NCI-H128 (cell line): ENCODE measurements at regions not wholly inside any gene's neighbourhood (a gene's known extent, or its start where the extent isn't known, plus 50 kb on each side); places are given as distances from the start of the nearest gene placed in this dataset.
A peak's percentile ranks its signal among the peaks of the same experiment; 100 is the strongest.

Source experiments
- DNase-seq: peaks from one replicate; lab custom pipeline; 2025; ENCODE audit not compliant: unreplicated experiment; lab: John Stamatoyannopoulos, UW

DNA sequence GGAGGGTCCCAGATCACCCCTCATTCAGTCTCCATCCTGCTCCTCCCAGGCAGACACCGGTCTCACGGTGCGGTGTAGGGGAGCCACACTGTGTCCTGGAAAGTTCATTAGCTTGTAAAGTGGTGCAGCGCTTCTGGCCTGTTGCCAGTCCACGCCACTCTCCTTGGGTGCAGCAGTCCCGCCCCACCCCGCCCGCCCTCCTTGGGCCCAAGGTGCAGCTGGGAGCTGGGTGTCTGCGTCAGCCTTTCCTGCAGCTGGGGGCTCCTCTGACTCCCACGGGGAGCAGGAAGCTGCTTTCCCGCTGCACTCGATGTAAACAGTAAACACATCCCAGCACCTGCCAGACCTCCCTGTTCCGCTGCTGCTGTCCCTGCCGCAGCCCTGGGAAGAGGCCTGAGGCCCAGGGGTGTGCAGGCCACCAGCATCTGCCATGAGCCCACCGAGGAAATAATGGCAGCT lies 53.8 kb upstream of the ASB18 start:
- no peak for DNase-seq

DNA sequence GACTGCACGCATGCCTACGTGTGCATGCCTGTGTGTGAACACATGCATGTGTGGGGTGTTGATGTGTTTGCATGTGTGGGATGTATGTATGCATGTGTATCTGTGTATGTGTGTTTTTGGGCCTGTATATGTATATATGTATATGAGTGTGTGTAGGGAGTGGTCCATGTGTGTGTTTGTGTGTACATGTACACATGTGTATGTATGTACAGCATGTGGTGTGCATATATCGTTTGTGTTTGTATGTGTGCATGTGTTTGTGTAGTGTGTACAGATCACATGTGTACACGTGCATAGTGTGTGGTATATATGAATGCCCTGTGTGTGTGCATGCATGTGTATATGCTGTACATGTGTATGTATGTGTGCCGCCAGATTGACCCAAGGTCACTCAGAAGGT lies 54.2 kb upstream of the ASB18 start:
- DNase-seq = no peak

DNA sequence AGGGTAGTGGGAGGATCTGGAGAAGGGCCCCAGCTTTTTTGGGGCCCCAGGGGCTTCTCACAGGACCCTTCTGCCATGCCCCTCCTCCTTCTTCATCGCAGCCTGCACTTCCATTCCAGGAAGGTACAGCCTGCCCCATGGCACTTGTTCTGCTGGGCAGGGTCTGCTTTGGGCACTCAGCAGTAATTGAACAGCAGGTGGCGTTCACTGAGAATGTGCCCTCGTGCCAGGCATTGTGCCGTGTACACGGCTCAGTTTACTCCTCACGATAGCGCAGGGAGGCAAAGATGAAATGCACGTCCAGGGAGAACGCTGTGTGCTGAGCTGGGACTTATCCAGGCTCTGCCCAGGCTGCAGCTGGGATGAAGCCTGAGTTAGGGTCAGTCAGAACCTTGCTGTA lies 54.8 kb upstream of the ASB18 start:
- DNase-seq = no peak

DNA sequence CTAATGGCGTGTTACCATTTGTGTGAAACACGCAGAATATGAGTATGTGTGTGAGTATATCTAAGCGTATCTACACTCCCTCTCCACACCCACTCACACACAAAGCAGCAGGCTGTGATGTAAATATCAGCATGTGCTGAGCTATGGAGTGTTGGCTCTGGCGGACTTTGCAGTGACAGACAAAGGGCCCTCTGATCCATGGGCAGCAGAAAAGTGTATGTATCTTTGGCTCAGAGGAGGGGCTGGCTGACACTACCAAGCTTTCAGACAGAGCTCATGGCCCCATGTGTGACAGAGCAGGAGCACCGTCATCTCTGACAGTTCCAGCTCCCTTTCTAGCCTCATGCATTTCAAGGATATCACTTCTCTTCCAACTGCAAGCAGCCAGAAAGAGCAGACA lies 57.2 kb upstream of the ASB18 start:
- DNase-seq = no peak

DNA sequence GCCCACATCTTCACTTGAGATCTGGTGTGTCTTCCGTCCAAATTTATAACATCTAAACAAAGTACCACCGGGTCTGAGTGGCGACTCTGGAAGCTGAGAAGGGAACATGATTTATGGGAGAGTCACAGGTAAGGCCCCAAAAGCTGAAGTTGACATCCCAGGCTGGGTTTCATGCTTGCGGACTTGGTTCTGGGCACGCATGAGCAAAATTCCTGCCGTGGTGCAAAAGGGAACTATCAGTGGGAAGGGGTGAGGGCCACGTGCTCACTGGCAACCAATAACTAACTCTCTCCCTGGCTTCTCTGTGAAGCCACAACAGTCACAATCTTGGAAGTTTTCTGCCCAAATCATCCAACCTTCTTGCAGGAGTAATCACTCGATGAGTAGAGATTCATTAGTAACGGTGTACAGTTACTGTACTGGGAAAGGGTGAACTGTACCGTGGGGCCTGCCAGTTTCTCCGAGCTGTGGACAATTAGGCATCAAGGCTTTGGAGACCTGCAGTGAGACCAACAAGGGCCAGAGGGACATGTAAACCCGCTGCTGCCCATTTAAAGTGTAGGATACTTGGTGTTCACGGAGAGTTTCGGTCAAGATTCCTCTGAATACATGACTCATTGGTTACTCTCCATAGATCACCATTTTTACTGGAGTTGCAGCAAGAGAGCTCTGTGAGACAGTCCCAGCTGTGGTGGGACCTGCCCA lies 69.4 kb upstream of the ASB18 start:
- DNase-seq = no peak

DNA sequence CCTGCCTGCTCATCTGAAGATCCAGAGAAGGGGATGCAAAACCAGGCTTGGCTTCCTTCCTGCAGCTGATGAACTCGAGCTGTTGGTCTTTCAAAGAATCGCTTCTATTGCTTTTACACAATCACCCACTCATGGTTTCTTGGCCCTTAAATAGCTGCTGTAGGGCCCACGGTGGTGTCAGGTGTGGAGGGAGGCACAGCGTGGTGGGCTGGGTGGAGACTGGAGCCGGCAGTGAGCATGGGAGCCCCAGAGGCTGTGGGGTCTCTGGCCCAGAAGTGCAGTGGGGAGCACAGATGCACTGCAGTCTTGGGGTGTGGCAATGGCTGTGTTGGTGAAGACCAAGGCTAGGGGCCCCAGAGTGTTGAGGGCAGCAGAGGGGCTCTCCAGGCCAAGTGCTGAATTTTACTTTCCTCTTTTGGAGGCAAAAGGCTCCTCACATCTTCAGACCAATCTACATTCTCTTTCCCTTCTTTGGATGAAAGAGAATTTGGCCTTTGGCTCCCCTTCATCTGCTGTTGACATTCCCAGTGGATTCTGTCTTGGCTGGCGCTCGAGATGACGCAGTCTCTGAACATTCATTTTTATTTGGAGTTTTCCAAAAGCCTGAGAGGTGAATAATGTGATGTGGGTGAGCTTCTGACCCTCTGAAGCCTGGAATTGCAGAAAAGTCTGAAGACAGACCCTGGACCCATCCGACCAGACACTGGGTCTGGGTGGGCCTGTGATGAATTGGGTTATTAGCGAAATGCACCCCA lies 70.1 kb upstream of the ASB18 start:
- no peak for DNase-seq

DNA sequence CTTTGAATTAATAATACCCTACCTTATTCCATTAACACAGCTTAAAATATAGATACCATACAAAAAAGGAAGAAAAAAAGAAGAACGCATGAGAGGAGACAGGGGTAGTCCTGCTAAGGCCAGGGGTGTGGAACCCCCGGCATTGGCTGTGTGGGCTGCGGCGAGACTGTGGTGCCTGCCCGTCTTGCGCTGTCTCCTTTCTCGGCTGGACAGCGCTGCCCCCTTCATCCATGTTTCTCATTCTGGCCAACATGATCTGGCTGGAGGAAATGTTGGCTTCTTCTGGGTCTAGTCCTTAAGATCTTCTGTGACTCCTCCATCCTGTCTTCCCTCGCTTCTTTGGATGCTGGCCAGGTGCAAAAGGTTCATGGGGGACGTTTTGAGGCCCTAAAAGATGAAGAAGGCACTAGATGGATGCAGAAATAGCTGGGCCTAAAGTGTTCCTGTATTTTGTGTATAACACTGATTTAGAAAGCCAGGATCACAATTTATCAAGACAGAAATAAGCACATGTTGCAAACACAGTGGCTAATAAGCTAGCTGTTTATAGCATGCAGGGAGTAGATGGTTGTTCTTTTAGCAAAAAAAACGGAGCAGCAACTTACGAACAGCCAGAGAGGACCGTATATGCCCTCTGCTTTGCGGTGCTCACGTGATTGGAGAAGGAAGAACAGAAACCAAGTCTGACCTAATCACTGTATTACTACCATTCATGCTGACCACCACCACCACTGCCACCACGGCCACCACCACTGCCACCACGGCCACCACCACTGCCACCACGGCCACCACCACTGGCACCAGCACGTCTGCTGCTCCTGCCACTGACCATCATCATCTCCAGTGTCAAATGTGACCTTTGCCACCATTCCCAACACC lies 71.7 kb upstream of the ASB18 start:
- no peak for DNase-seq

DNA sequence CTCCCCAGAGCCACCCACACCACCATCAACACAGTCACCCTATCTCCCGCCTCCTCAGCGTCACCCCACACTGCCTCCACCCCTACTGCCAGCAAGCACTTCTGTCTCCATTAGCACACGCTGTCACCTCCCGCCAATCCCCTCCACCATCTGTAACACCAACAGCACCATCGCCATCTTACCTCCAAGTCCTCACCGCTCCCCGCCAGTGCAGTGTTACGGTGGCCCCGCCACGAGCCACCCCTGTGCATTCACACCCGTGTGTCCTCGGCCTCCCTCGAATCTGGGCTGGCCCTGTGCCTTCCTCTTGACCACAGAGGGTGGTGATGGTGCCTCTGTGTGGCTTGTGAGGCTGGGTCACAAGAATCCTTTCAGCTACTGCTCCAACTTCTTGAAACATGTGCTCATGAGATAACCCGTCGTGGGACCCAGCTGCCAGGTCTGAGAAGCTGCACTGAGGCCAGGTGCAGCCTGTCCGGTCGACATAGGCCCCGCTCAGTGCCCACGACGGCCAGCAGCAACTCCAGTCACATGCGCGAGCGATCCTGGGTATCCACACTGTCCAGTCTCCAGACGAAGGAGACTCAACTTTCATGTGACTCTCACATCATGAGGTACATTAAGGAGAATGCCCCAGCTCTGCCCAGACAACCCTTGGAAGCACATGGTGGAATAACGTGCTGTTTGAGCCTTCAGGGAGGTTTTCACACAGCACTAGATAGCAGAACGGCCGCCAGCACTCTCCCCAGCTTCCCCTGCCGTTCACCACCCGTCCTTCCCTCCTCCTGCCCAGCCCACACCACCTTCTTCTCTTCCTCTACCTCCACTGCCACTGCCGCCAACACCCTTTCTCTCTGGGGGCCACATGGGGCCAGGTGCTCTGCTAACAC lies 72.6 kb upstream of the ASB18 start:
- DNase-seq = no peak

DNA sequence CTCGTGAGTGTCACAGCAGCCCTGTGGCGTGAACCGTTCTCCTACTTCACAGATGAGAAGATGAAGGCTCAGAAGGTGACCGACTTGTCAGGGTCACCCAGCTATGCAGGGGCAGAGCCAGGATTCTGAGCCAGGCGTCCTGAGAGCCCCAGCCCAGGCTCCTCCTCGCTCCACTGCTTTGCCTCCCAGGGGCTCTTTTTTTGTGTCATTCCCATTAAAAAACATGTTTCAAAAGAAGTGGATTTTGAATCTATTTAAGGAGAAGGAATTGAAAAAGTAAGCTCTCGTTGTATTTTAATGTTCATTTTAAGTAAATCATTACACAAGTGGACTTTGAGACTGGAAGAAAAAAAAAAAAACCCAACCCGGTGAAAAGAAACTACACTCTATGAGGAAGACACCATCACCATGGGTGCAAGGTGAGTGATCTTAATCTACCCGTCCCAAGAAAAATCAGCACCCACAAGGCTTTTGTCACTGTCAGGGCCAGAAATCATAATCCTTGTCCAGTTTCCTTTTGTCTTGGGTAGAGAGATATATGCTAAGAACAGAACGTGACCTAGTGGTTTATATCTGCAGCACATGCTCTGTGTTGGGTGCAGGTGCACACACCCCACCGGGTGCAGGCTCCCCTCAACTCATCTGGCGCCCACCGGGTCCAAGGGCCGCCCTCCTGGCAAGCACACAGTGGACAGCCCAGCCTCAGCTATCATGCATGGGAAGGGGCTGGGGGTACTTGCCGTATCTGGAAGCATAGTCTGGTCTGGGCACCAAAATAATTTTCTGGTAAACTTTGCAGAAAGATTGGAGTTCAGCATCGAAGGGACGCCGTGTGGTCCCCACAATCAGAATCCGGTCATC lies 73.5 kb upstream of the ASB18 start:
- no peak for DNase-seq

DNA sequence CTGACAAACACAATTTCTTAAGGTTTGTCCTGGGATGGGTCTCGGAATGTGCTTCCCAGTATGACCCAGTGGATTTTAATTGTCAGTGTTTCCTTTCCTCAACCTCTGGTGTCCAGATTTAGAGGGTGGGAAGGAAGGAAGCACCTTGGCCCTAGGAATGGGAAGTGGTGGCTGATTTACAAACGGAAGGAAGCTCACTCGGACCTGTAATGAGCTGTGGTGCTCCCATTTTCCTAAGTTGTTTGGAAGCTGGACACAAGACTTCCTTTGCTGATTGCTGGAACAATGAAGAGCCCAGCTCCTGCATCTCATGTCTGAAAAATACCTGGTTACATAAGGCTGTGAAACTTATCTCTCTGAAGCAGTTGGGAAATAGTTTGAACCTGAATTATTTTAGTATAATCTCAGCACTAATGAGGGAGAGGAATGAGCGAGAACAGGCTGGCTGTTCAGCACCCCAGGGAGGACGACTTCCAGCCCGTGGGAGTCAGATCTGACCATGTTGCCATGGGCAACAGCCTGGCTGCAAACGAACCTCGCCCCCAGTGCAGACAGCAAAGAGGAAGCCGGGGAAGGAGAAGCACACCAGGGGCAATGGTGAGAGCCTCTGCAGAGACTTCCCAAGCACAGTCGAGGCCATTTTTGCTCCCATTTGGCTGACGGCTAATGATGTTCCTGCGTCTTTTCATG lies 74.4 kb upstream of the ASB18 start:
- DNase-seq = no peak

DNA sequence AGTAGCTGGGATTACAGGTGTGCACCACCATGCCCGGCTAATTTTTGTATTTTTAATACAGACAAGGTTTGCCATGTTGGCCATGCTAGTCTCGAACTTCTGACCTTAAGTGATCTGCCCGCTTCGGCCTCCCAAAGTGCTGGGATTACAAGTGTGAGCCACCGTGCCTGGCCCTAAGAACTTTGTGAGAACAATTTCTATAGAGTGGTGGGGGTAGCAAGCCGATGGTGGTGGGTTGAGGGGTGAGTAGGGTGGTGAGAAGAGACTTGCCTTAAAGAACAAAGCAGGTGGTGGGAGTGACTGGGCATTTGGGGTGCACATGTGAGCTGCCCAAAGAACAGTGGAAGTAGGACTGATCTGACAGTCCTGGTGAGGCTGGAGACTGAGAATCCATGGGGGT lies 76.0 kb upstream of the ASB18 start:
- DNase-seq = no peak

DNA sequence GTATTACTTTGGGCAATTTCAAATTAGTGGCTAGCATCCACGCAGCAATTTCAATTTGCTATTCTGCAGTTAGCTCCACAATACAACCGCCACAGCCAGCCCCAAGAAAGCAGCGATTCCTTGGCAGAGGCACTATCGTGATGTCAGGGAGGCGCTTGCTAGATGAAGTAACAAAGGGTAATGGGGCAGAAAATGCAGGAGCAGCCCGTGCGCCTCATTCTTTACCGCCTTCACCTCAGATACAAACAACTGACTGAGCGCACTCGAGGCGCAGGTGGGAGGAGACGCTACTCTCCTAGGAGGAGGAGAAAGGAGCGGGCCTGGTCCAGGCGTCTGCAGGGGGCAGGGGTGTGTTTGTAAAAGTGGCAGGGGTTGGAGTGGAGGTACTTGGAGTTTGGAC lies 76.9 kb upstream of the ASB18 start:
- DNase-seq = no peak

DNA sequence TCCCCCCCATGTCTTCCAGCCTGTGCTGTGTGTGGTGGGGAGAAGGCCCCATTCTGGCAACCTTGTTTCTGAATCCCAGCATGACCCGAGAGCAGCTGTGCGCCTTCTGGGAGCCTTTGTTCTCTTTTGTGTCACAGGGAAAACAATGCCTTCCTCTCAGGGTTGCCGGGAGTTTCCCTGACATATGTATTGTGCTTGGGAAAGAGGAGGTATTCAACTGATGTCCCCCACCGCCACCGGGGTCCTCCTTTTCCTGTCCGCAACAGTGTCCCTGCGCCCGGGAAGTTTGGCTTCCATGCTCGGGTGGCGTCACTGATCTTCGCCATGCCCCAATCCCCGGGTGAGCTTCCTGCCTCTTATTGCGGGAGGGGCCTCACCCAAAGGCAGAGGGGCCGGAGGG lies 77.5 kb upstream of the ASB18 start:
- no peak for DNase-seq

DNA sequence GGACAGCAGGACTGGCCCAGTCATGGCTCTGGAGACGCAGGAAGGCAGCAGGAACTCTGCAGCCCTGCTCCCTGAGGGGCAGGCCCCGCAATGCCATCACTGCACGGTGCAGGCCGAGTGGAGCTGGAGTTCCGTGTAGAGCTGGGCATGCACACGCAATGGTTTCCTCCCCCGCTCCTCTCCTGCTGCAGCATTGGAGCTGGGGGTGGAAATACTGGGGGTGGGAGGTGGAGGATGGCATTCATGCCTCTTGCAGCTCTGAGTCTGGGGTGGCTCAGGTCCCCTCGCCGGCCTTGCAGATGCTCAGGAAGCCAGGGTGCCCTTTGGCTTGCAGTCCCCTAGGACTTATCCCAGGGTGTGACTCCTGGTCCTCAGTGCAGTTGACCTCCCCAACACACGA lies 78.3 kb upstream of the ASB18 start:
- no peak for DNase-seq

DNA sequence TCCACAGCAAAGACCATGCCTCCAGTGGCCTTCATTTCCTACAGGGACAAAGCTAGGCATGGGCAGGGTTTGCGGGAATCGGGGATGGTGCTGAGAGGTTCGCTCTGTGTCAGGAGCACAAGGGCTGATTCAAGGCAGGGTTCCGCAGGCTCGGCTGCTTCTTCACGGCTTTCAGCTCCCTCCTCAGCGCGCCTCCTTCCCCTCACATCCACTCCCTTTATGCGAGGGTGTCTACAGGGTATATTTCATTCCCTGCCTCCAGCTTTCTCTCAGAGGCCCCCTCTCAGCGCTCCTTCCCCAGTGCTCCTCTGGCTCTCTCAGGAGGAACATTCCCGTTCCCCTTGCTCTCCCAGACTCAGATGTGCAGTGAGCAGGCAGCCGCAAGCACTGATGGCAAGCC lies 78.7 kb upstream of the ASB18 start:
- DNase-seq = no peak

DNA sequence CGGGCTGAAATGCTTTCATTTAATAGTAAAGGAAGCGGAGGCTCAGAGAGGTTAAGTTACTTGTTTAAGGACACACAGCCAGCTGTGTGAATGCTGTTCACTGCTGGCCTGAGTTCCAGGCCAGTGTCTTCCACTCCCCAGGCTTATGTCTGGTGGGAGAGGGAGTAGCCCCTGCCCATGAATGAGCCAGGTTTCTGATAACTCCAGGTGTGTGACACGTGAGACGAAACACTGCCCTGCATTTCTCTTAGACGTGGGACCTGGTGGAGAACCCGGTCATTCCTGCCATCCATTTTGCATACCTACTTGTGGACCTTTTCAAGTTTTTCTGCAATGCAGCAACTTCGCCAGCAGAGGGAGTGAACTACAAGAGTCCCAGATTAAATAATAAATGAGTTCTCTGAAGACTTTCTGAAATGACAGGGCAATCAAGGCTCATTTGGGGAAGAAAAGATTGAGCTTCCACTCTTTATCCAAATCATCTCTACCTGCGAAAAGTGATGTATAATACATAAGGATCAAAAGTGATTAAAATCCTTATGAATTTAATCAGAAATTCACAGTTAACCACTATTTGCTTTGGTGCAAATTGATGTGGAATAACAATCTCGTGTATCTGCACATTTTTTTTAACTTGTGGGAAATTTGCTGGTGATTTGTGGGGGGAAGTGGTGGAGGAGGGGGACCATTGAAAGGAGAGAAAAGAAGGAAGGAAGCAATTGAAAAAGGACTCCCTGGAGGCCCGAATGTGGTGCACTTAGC lies 79.4 kb upstream of the ASB18 start:
- peak; percentile 31 for DNase-seq

DNA sequence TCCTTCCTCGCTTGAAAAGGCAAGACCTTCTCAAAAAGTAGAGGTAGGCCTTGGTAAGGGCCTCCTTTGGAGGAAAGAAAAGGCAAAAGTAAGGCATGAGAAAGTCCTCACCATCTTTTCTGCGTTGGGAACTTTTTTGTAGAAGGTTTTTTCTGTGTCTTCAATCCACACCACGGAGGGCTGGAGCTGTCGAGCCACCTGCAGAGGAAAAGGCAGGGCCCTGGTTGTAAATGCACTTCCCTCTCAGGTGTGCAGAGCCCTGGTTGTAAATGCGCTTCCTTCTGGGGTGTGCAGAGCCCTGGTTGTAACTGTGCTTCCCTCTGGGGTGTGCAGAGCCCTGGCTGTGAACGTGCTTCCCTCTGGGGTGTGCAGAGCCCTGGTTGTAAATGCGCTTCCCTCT lies 80.2 kb upstream of the ASB18 start:
- DNase-seq = no peak

DNA sequence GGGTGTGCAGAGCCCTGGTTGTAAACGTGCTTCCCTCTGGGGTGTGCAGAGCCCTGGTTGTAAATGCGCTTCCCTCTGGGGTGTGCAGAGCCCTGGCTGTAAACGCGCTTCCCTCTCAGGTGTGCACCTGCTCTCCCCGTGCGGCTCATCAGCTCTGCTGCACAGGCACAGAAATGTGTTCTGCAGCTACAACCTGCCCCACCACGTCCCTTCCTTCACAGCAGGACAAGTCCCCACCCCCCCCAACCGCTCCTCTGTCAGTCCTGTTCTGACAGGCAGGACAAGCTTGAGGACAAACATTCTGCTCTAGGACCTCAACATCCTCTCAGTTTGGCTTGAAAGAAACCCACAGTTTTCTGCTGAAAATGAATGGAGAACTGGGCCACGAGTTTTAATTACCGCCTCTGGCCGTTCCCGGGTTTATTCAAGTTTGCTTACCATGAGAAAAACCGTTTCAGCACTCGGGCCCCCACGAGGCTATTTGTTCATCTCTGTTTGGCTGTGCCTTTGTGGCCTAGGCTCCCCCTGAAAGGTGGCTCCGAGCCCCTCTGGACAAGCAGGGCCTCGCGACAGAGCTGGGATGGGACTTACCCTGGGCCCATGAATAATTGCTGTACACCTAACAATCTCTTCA lies 81.0 kb upstream of the ASB18 start:
- DNase-seq = no peak
